HEK293T (cell line): ENCODE measurements at regions not wholly inside any gene's neighbourhood (a gene's known extent, or its start where the extent isn't known, plus 50 kb on each side); places are given as distances from the start of the nearest gene placed in this dataset.

Experiments used
- ARNT ChIP-seq: fragments of 450-650 bp; IDR thresholded peaks from 2 replicates; pipeline ENCODE4 v1.6.1; 2017; ENCODE audit warnings: mild to moderate bottlenecking
- BHLHE40 ChIP-seq: fragments of 450-650 bp; IDR thresholded peaks from 2 replicates; pipeline ENCODE4 v1.6.1; 2016; ENCODE audit warnings: mild to moderate bottlenecking, moderate library complexity, borderline replicate concordance
- FOXK2 ChIP-seq: fragments of 450-650 bp; IDR thresholded peaks from 2 replicates; pipeline ENCODE4 v1.6.1; 2016; ENCODE audit warnings: mild to moderate bottlenecking
- FOXM1 ChIP-seq: fragments of 450-650 bp; IDR thresholded peaks from 2 replicates; pipeline ENCODE4 v1.6.1; 2017; ENCODE audit warnings: mild to moderate bottlenecking, borderline replicate concordance
- L3MBTL2 ChIP-seq: fragments of 450-650 bp; conservative IDR thresholded peaks from 2 replicates; pipeline ENCODE4 v1.6.1; 2016; ENCODE audit warnings: mild to moderate bottlenecking
- LEF1 ChIP-seq: fragments of 450-650 bp; IDR thresholded peaks from 2 replicates; pipeline ENCODE4 v1.6.1; 2017; ENCODE audit warnings: mild to moderate bottlenecking, borderline replicate concordance
- PKNOX1 ChIP-seq: fragments of 450-650 bp; IDR thresholded peaks from 2 replicates; pipeline ENCODE4 v1.6.1; 2016
- SP1 ChIP-seq: fragments of 450-650 bp; IDR thresholded peaks from 2 replicates; pipeline ENCODE4 v1.6.1; 2017
- SUZ12 ChIP-seq: fragments of 450-650 bp; IDR thresholded peaks from 2 replicates; pipeline ENCODE4 v1.6.1; 2016; ENCODE audit warnings: mild to moderate bottlenecking
- TARDBP ChIP-seq: fragments of 450-650 bp; IDR thresholded peaks from 2 replicates; pipeline ENCODE4 v1.6.1; 2016
- ZNF384 ChIP-seq: fragments of 450-650 bp; IDR thresholded peaks from 2 replicates; pipeline ENCODE4 v1.6.1; 2016

GRCh38 chr13:109393045-109393444 is 393.3 kb downstream of the IRS2 start:
- TF ChIP-seq FOXM1 (no peak), LEF1 (no peak), L3MBTL2 (no peak), FOXK2 (no peak), TARDBP (no peak), ARNT (no peak), SUZ12 (no peak), BHLHE40 (no peak), SP1 (no peak), ZNF384 (no peak), PKNOX1 (no peak)
